ENCODE measurements at regions not wholly inside any gene's neighbourhood (a gene's known extent, or its start where the extent isn't known, plus 50 kb on each side); places are given as distances from the start of the nearest gene placed in this dataset.

- H3T11ph ChIP-seq (ENCODE audit: low read length): no peak overlapping the region
- H3K4me1 ChIP-seq (ENCODE audit: insufficient read depth, low read length): peaks cover 9% of the 10 kb centered on the region; the same call in 1 of the 2 replicates
- no peak for TF ChIP-seq CTCF (conservative IDR thresholded peaks at IDR 0.05)
- no peak overlapping the region for H3K4me3 Mint-ChIP-seq
- H4K91ac ChIP-seq (ENCODE audit: insufficient read length, low read depth, low read length): no peak overlapping the region
- H3K23ac ChIP-seq (ENCODE audit: insufficient read length, low read depth, low read length): no peak overlapping the region
- H3K4me2 ChIP-seq (ENCODE audit: insufficient read depth, insufficient read length, low read length): no peak overlapping the region
- no peaks in the 10 kb centered on the region for H3K9me3 ChIP-seq (ENCODE audit: control insufficient read depth, low read depth, low read length)
- no peaks in the 10 kb centered on the region for H3K27me3 ChIP-seq (ENCODE audit: insufficient read depth, low read length)
- no peak overlapping the region for H2BK5ac ChIP-seq (ENCODE audit: insufficient read length, low read length)
- H3K27ac Mint-ChIP-seq: peak overlapping the region; percentile 21 to 88 (median 66); a peak in 4 of 7 replicates
- no peak overlapping the region for H2AFZ ChIP-seq (ENCODE audit: low read length)
- no peaks in the 10 kb centered on the region for H3K27me3 Mint-ChIP-seq (ENCODE audit: low read depth)
- H3K79me1 ChIP-seq (ENCODE audit: insufficient read depth, low read depth, low read length, poor library complexity, severe bottlenecking): no peaks in the 10 kb centered on the region
- H3K14ac ChIP-seq (ENCODE audit: insufficient read depth, low read length): no peak overlapping the region
- H2BK15ac ChIP-seq (ENCODE audit: low read depth, low read length): no peak overlapping the region
- no peak overlapping the region for H2BK12ac ChIP-seq (ENCODE audit: insufficient read length, low read depth, low read length)
- H4K20me1 ChIP-seq (ENCODE audit: control insufficient read depth, insufficient read depth, insufficient read length): no peaks in the 10 kb centered on the region
- H3K4ac ChIP-seq (ENCODE audit: low read depth, low read length): no peak overlapping the region
- no peak overlapping the region for H3K9ac ChIP-seq (ENCODE audit: extremely low read depth, insufficient read length, low read length)
- no peak overlapping the region for H4K8ac ChIP-seq (replicated peaks; ENCODE audit: insufficient read length, low read depth, low read length)
- no peak overlapping the region for H4K5ac ChIP-seq (ENCODE audit: insufficient read length, low read depth, low read length)
- no peak overlapping the region for H3K18ac ChIP-seq (ENCODE audit: insufficient read length, low read depth, low read length)
- H3K4me1 Mint-ChIP-seq: peaks cover 77 to 79% of the 10 kb centered on the region in 2 experiments
- 0 out of 7 replicates have a peak, but pooled peaks cover 0 to 2% (median 0%) of the 10 kb centered on the region in 3 experiments for H3K36me3 Mint-ChIP-seq (ENCODE audit: insufficient read depth in 1 of 3, low read depth in 3 of 3)
- WGBS (ENCODE audit: extremely low coverage, insufficient read length, low lambda C conversion rate): no CpG with 5 or more reads among the region's 10 CpGs
- H3K56ac ChIP-seq (ENCODE audit: insufficient read length, low read depth, low read length): no peak overlapping the region
- no peak overlapping the region for H2BK20ac ChIP-seq (ENCODE audit: low read depth, low read length, poor library complexity, severe bottlenecking)
- no peaks in the 10 kb centered on the region for H3K79me2 ChIP-seq (ENCODE audit: insufficient read depth, low read length)
- no peaks in the 10 kb centered on the region for H3K9me3 Mint-ChIP-seq
- no peaks in the 10 kb centered on the region for H3K23me2 ChIP-seq (ENCODE audit: insufficient read length, low read depth, low read length, poor library complexity, severe bottlenecking)
- DNase-seq: no peak
- no peak overlapping the region for H3K27ac ChIP-seq (ENCODE audit: insufficient read length, low read depth, low read length)
- H2BK120ac ChIP-seq (ENCODE audit: low read depth, low read length, poor library complexity, severe bottlenecking): no peak overlapping the region
- no peak overlapping the region for H2AK5ac ChIP-seq (ENCODE audit: insufficient read length, low read length)
These were observed 107.0 kb downstream of the ZIC5 start for GRCh38 chr13:99864627-99864990.

Measured in H9 (cell line).